Liver (tissue), 8 donors: ENCODE measurements at regions not wholly inside any gene's neighbourhood (a gene's known extent, or its start where the extent isn't known, plus 50 kb on each side); places are given as distances from the start of the nearest gene placed in this dataset.

Experiments used
- DNase-seq: peaks from one replicate; pipeline ENCODE4 v3.0.0-alpha.2; 2017; ENCODE audit warnings: low spot score
- H3K27ac ChIP-seq, 2 donors: one replicate each; pipeline ENCODE4 v1.7.0; 2013; ENCODE audit warnings: inconsistent platforms in 2 of 2, low read length in 2 of 2, control low read depth in 1 of 2, low read depth in 1 of 2, mild to moderate bottlenecking in 1 of 2
- H3K27me3 ChIP-seq, 4 donors: one replicate each; pipeline versions ENCODE4 v1.6.1 to v1.7.0; 2013; ENCODE audit warnings: low read length in 3 of 4, inconsistent platforms in 1 of 4, mild to moderate bottlenecking in 1 of 4, moderate library complexity in 1 of 4; ENCODE audit not compliant: control insufficient read depth in 4 of 4, insufficient read depth in 4 of 4
- H3K36me3 ChIP-seq, 4 donors: one replicate each; pipeline versions ENCODE4 v1.6.1 to v1.7.0; 2013; ENCODE audit warnings: low read length in 3 of 4, mild to moderate bottlenecking in 3 of 4, low read depth in 1 of 4, moderate library complexity in 1 of 4; ENCODE audit not compliant: control insufficient read depth in 4 of 4, insufficient read depth in 3 of 4
- H3K4me1 ChIP-seq, 4 donors: one replicate each; pipeline versions ENCODE4 v1.6.1 to v1.7.0; 2013; ENCODE audit warnings: low read length in 3 of 4, mild to moderate bottlenecking in 3 of 4, moderate library complexity in 1 of 4; ENCODE audit not compliant: control insufficient read depth in 4 of 4, insufficient read depth in 4 of 4
- H3K4me3 ChIP-seq, 3 donors: one replicate each; pipeline versions ENCODE4 v1.6.1 to v1.7.0; 2013; ENCODE audit warnings: low read length in 3 of 3, control low read depth in 1 of 3, low read depth in 1 of 3, mild to moderate bottlenecking in 1 of 3
- H3K9ac ChIP-seq, 2 donors: one replicate each; pipeline ENCODE4 v1.7.0; 2013; ENCODE audit warnings: low read length in 2 of 2, mild to moderate bottlenecking in 2 of 2, moderate library complexity in 2 of 2, control low read depth in 1 of 2, low read depth in 1 of 2
- H3K9me3 ChIP-seq, 4 donors: one replicate each; pipeline versions ENCODE4 v1.6.1 to v1.7.0; 2013; ENCODE audit warnings: low read length in 3 of 4; ENCODE audit not compliant: control insufficient read depth in 4 of 4
- CTCF ChIP-seq: fragments of 150-350 bp; IDR thresholded peaks from 2 replicates; pipeline ENCODE4 v1.5.1; 2017; ENCODE audit warnings: improper control_type of control experiment, low read depth, low read length; ENCODE audit not compliant: missing input control
- FOXA1 ChIP-seq: IDR thresholded peaks from 2 replicates; pipeline ENCODE4 v1.6.1; 2016; ENCODE audit warnings: antibody characterized with exemption
- GABPA ChIP-seq, 2 donors: IDR thresholded peaks in 1 of 2; conservative IDR thresholded peaks in 1 of 2; 2 replicates each; pipeline ENCODE4 v1.6.1; 2016; ENCODE audit warnings: antibody characterized with exemption in 2 of 2, mild to moderate bottlenecking in 1 of 2, moderate library complexity in 1 of 2
- HNF4A ChIP-seq, 2 donors: conservative IDR thresholded peaks; 2 replicates each; pipeline ENCODE4 v1.6.1; 2016; ENCODE audit warnings: antibody characterized with exemption in 2 of 2, mild to moderate bottlenecking in 2 of 2
- HNF4G ChIP-seq: IDR thresholded peaks from 2 replicates; pipeline ENCODE4 v1.6.1; 2016; ENCODE audit warnings: antibody characterized with exemption
- JUND ChIP-seq, 2 donors: IDR thresholded peaks; 2 replicates each; pipeline ENCODE4 v1.6.1; 2016; ENCODE audit warnings: antibody characterized with exemption in 2 of 2
- MAX ChIP-seq: IDR thresholded peaks from 2 replicates; pipeline ENCODE4 v1.6.1; 2016; ENCODE audit warnings: antibody characterized with exemption
- NR2F2 ChIP-seq: IDR thresholded peaks from 2 replicates; pipeline ENCODE4 v1.6.1; 2016; ENCODE audit warnings: antibody characterized with exemption
- RAD21 ChIP-seq, 2 donors: IDR thresholded peaks; 2 replicates each; pipeline ENCODE4 v1.6.1; 2016; ENCODE audit warnings: antibody characterized with exemption in 2 of 2, mild to moderate bottlenecking in 2 of 2
- REST ChIP-seq: IDR thresholded peaks from 2 replicates; pipeline ENCODE4 v1.6.1; 2016; ENCODE audit warnings: antibody characterized with exemption, mild to moderate bottlenecking
- RXRA ChIP-seq, 2 donors: IDR thresholded peaks; 2 replicates each; pipeline ENCODE4 v1.6.1; 2017 to 2018; ENCODE audit warnings: antibody characterized with exemption in 2 of 2, mild to moderate bottlenecking in 1 of 2
- TAF1 ChIP-seq: conservative IDR thresholded peaks from 2 replicates; pipeline ENCODE4 v1.6.1; 2016; ENCODE audit warnings: antibody characterized with exemption, mild to moderate bottlenecking
- YY1 ChIP-seq: IDR thresholded peaks from 2 replicates; pipeline ENCODE4 v1.6.1; 2016; ENCODE audit warnings: antibody characterized with exemption, mild to moderate bottlenecking
- ZBTB33 ChIP-seq: IDR thresholded peaks from 2 replicates; pipeline ENCODE4 v1.6.1; 2016; ENCODE audit warnings: antibody characterized with exemption
- WGBS: extraction: QIAGEN DNeasy Blood & Tissue Kit; methylation state at CpG from one replicate; pipeline ENCODE4 v1.1.7; 2013; 5-methylcytosine and 5-hydroxymethylcytosine counted together
- donor health status: healthy.
- donor health status: healthy.
- donor health status: healthy.
- donor health status: healthy.
- donor health status: healthy.

GRCh38 chr5:74199005-74199404, 441.5 kb downstream of the ENC1 start:
- no peak overlapping the region for H3K9ac ChIP-seq
- TF ChIP-seq JUND (IDR thresholded peaks at IDR 0.05) (no peak), FOXA1 (no peak), MAX (no peak), CTCF (no peak), YY1 (no peak), REST (no peak), HNF4G (no peak), ZBTB33 (no peak), GABPA (IDR thresholded peaks at IDR 0.05 in 1 of 2, conservative IDR thresholded peaks at IDR 0.05 in 1 of 2) (no peak), HNF4A (conservative IDR thresholded peaks at IDR 0.05) (no peak), RXRA (IDR thresholded peaks at IDR 0.05) (no peak), TAF1 (no peak), RAD21 (IDR thresholded peaks at IDR 0.05) (no peak)
- DNase-seq = no peak
- no peak overlapping the region for H3K4me3 ChIP-seq
- H3K4me1 ChIP-seq = no peaks in the 10 kb centered on the region
- peaks cover 0 to 1% (median 0%) of the 10 kb centered on the region in 4 donors for H3K9me3 ChIP-seq
- no peaks in the 10 kb centered on the region for H3K36me3 ChIP-seq
- WGBS = 53% methylated on average over 2 of the region's 2 CpGs
- H3K27ac ChIP-seq = no peak overlapping the region
- no peaks in the 10 kb centered on the region for H3K27me3 ChIP-seq

- 93% methylated on average over 2 of the region's 2 CpGs for WGBS
- H3K4me3 ChIP-seq = no peak overlapping the region
- H3K4me1 ChIP-seq = no peaks in the 10 kb centered on the region
- no peaks in the 10 kb centered on the region for H3K27me3 ChIP-seq
- DNase-seq = no peak
- H3K36me3 ChIP-seq = no peaks in the 10 kb centered on the region
- TF ChIP-seq YY1 (no peak), FOXA1 (no peak), NR2F2 (no peak), HNF4A (conservative IDR thresholded peaks at IDR 0.05) (no peak), REST (no peak), GABPA (IDR thresholded peaks at IDR 0.05 in 1 of 2, conservative IDR thresholded peaks at IDR 0.05 in 1 of 2) (no peak)
- peaks cover 0 to 3% (median 0%) of the 10 kb centered on the region in 4 donors for H3K9me3 ChIP-seq
- H3K9ac ChIP-seq = no peak overlapping the region
- no peak overlapping the region for H3K27ac ChIP-seq
Observed at GRCh38 chr5:74198156-74198555, 442.4 kb downstream of the ENC1 start.
